ENCODE measurements at regions not wholly inside any gene's neighbourhood (a gene's known extent, or its start where the extent isn't known, plus 50 kb on each side); places are given as distances from the start of the nearest gene placed in this dataset.

GRCh38 chr3:30354972-30355371 is 251.4 kb upstream of the TGFBR2 start:
- TF ChIP-seq CTCF (IDR thresholded peaks at IDR 0.05; ENCODE audit: low read length, missing control alignments) = no peak
- DNase-seq (ENCODE audit: low read depth) = no peak
- H3K4me3 ChIP-seq (replicated peaks; ENCODE audit: low read depth, low read length) = no peak overlapping the region

DNA sequence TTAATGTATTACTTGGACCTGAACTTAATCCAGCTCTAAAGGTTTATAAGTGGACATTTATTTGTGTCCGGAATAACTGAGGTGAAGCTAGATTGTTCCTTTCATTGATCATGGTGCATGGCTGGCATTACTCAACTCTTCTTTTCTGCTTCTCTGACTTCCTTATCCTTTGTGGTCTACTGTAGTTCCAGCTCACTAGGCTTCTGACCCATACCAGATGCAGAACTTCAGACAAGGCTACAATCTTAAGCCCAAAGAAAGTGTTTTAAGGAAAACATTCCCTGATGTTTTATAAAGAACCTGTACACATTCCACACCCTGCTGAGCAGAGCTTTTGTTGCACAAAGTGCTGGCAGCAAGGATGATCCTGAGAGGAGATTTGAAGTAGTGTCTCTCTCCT is 250.8 kb upstream of the TGFBR2 start:
- no peak for TF ChIP-seq CTCF (IDR thresholded peaks at IDR 0.05; ENCODE audit: low read length, missing control alignments)
- no peak overlapping the region for H3K4me3 ChIP-seq (replicated peaks; ENCODE audit: low read depth, low read length)
- DNase-seq (ENCODE audit: low read depth) = no peak

DNA sequence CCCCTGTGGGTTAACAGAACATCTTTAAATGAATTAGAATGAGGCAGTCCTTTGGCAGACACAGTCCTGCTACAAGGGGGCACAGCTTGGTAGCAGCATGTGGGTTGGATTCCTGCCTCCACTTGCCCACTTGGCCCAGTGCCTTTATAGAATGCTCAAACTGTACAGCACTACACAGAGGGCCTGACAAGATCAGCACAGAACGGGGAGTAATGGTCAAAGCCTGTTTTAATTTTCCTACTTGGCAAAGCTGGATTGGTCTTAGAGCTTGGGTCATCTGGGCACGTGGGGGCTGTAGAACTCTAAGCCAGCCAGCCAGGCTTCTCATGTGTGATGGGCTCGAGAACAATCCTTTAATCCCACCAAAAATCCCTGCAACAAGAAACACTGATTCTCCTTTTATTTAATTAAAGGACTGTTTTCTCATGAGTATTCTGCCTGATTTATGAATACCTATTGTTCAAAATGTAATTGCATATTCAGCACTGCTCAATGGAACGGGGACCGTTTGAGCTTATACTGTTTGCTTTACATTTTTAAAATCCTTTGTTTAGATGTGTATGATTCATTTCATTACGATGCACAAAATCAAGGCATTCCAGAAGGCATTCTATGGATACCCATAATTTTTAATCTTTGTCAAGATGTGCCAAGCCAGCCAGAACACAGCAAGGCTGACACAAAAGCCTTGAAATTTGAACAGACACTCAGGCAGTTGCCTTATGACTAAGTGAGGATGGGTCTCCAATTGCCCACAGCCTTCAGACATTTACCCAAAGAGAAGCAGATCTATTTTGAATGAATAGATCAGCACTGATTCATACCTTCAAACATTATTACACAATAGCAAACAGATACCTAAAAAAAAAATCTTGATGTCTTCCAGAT is 249.3 kb upstream of the TGFBR2 start:
- no peak overlapping the region for H3K4me3 ChIP-seq (replicated peaks; ENCODE audit: low read depth, low read length)
- no peak for DNase-seq (ENCODE audit: low read depth)
- TF ChIP-seq CTCF (IDR thresholded peaks at IDR 0.05; ENCODE audit: low read length, missing control alignments) = no peak

GRCh38 chr3:30357897-30358296 is 248.5 kb upstream of the TGFBR2 start:
- no peak overlapping the region for H3K4me3 ChIP-seq (replicated peaks; ENCODE audit: low read depth, low read length)
- TF ChIP-seq CTCF (IDR thresholded peaks at IDR 0.05; ENCODE audit: low read length, missing control alignments) = no peak
- no peak for DNase-seq (ENCODE audit: low read depth)

DNA sequence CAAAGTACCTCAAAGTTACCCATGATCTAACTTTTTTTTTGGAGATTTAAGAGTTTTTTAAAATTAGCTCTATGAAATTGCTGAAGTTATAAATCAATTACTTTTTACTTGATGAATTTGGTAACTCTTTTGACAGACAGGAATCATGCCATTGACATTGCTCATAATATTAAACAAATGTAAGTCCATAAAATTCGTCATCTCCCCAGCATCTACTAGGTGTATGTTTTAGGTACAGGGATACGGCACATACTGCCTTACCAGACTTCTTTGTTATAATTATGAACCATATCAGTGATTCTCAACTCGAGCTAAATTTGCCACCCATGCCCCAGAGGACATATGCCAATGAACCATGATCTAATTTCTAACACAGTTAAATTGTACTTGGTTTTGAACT is 247.5 kb upstream of the TGFBR2 start:
- H3K4me3 ChIP-seq (replicated peaks; ENCODE audit: low read depth, low read length) = no peak overlapping the region
- DNase-seq (ENCODE audit: low read depth) = no peak
- TF ChIP-seq CTCF (IDR thresholded peaks at IDR 0.05; ENCODE audit: low read length, missing control alignments) = no peak

DNA sequence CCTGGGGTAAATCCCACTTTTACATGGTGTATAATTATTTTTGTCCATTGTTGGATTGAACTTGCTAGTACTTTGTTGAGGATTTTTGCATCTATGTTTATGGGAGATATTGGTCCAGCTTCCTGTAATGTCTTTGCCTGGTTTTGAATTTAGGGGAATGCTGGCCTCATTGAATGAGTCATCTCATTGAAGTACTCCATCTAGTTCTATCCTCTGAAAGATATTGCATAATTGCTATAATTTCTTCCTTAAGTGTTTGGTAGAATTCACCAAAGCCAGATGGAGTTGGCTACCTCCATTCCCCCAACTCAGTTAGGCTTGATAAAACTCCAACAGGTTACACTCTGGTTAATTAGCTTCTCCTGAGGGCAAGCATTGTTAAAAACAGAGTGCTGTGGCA is 237.4 kb upstream of the TGFBR2 start:
- TF ChIP-seq CTCF (IDR thresholded peaks at IDR 0.05; ENCODE audit: low read length, missing control alignments) = no peak
- DNase-seq (ENCODE audit: low read depth) = peak; percentile 76

More for the DNA sequence above, 237.4 kb upstream of the TGFBR2 start:
- H3K4me3 ChIP-seq (replicated peaks; ENCODE audit: low read depth, low read length) = no peak overlapping the region
